ENCODE measurements at regions not wholly inside any gene's neighbourhood (a gene's known extent, or its start where the extent isn't known, plus 50 kb on each side); places are given as distances from the start of the nearest gene placed in this dataset.
"Not testable (repeated sequence)": the region's sequence is repeated elsewhere in the genome, so short reads cannot be mapped to it uniquely, and the experiment has no call there.

- DNase-seq (ENCODE audit: low read depth): no peak
Measured at GRCh38 chr7:10779465-10780399, 193.9 kb upstream of the PHF14 start.

DNA sequence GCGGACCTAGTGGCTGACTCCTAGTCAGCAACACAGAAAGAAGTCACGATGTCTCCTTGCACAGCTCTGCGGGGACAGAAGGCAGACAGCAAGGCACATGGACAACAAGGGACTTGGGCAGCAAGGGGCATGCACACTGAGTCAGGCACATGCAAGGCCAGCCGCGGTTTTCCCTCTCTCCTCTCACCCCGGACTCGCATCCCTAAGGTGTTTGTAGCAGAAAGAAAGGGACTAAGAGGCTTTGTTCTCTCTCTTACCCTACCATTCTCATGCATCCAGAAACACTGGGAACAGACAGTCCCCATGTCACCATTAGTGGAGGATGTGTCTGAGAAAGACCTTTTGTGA is 193.3 kb upstream of the PHF14 start:
- DNase-seq (ENCODE audit: low read depth): no peak

- DNase-seq (ENCODE audit: low read depth): not testable (repeated sequence)
Measured at GRCh38 chr7:10786976-10787375, 186.7 kb upstream of the PHF14 start.

- DNase-seq (ENCODE audit: low read depth): no peak
Measured at GRCh38 chr7:10789170-10789569, 184.5 kb upstream of the PHF14 start.

DNA sequence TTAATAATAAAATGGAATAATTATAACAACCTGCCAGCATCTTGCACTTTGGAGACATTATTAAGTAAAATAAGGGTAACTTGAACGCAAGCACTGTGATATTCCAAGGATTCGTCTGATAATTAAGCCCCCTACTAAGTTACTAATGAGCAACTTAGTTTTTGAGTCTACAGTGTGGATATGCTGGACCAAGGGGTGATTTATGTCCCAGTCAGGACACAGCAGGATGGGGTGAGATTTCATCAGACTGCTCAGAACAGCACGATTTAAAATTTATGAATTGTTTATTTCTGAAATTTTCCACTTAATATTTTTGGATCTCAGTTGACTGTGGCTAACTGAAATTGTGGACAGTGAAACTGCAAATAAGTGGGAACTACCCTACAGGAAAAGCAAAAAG is 182.8 kb upstream of the PHF14 start:
- no peak for DNase-seq (ENCODE audit: low read depth)

DNA sequence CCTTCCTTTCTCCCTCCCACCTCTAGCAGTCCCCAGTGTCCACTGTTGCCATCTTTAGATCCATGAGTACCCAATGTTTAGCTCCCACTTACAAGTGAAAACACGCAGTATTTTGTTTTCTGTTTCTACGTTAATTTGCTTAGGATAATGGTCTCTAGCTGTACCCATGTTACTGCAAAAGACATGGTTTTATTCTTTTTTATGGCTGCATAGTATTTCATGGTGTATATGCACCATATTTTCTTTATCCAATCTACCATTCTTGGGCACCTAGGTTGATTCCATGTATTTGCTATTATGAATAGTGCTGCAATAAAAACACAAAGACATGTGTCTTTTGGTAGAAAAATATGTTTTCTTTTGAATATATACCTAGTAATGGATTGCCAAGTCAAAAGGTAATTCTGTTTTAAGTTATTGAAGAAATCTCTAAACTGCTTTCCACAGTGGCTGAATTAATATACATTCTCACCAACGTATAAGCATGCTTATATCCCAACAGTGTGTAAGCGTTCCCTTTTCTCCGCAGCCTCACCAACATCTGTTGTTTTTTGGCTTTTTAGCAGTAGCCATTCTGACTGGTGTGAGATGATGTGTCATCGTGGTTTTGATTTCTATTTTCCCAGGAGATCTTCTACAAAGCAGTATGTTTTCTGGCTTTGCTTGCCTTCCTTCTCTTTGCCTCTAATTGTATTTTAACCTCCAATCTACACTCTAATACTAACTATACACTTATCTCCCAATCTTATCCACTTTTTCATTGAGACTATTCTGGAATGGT is 179.5 kb upstream of the PHF14 start:
- no peak for DNase-seq (ENCODE audit: low read depth)

GRCh38 chr7:10797157-10797556 is 176.5 kb upstream of the PHF14 start:
- DNase-seq (ENCODE audit: low read depth): no peak

DNA sequence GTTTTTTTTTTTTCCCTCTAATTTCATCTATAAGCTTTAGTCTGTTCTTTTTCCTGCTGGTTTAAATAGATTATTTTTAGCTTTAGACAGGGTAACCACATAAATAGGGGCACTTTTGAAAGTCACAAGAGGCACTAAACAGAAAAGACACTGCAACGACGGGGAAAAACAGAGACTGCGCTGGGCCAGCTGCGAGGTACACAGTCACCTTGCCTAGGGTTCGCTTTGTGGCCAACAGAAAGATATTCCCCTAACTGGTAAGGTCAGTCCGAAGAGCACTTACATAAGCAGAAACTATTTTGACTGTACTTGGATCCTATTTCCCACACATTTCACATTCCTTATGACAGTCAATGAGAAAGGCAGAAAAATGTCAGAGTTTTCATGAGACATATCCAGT is 175.6 kb upstream of the PHF14 start:
- DNase-seq (ENCODE audit: low read depth): no peak

- no peak for DNase-seq (ENCODE audit: low read depth)
Measured at GRCh38 chr7:10799475-10799874, 174.2 kb upstream of the PHF14 start.

DNA sequence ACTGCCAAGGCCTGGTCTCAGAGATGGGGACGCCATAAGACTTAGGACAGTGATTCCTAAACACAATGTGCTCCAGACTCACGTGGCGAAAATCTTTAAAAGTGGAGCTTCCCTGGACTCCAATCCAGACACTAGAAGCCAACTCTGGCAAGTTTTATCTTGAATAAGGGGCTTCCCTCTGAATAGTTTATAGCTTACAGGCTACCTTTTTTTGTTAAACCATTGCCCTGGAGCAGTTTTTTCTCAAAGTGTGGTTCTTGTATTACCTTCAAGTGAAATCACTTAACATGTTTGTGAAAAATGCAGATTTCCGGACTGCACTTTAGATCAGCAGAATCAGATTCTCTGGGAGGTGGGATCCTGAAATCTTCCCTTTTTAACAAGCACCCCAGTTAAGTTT is 171.7 kb upstream of the PHF14 start:
- no peak for DNase-seq (ENCODE audit: low read depth)

DNA sequence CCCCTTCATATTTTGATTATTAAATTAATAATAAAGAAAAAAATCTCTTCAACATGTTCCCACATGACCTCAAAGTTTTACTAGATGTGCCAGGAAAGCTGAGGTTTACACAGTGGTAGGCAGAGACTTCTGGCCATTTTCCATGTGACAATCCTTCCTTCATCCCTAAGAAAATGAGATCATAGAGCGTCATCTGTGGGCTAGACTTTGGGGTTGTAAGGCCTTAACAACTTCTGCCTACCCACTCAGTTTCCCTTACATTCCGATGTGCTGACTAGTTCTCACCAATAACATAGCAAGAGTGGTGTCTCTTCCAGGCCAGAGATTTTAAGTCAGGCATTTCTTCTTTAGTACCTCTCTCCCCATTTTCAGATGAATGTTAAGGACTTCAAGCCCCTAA is 171.1 kb upstream of the PHF14 start:
- DNase-seq (ENCODE audit: low read depth): no peak

- no peak for DNase-seq (ENCODE audit: low read depth)
Measured at GRCh38 chr7:10803720-10804119, 170.0 kb upstream of the PHF14 start.

DNA sequence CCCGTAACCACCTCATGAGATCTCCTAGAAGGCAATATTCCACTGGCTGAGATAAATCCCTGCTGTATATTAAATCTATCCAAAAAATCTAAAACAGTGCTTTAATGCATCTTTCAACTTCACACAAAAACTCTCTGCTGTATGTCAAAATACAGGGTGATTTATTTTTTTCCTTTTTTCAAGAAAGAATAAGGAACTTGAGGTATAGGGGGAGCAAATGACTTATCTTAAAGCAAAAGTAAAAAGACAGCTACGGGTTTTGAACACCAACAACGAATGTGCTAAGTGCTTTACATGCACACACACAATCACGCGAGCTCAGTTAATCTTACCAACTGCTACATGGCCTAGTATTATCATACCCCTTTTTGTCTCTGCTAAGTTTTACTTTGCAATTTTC is 168.9 kb upstream of the PHF14 start:
- no peak for DNase-seq (ENCODE audit: low read depth)

- DNase-seq (ENCODE audit: low read depth): no peak
Measured at GRCh38 chr7:10815546-10815945, 158.1 kb upstream of the PHF14 start.

DNA sequence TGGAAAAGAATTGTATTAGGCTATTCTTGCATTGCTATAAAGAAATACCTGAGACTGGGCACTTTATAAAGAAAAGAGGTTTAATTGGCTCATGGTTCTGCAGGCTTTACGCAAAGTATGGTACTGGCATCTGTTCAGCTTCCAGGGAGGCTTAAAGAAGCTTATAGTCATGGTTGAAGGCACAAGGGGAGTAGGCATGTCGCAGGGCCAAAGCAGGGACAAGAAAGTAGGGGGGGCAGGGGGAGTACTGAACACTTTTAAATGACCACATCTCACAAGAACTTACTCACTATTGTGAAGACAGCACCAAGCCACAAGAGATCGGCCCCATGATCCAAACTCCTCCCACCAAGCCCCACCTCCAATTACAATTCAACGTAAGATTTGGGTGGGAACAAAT is 152.5 kb upstream of the PHF14 start:
- no peak for DNase-seq (ENCODE audit: low read depth)

- DNase-seq (ENCODE audit: low read depth): no peak
Measured at GRCh38 chr7:10824154-10824553, 149.5 kb upstream of the PHF14 start.

- no peak for DNase-seq (ENCODE audit: low read depth)
Measured at GRCh38 chr7:10838228-10838627, 135.4 kb upstream of the PHF14 start.

DNA sequence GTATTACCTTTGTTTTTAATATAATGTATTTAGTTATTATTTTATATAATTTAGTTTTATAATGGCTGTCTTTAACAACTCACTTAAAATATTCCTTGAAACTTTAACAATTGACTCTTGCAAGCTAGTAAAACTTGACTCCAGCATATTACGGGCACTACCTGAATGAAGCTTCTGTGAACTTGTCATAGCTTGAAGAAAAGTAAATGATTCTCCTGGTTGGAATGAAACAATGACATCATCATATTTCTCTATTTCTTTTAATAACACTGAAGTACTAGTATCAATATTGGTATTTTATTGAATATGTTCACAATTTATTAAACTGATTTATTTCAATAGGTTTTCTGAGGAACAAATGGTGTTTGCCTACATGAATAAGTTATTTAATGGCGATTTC is 128.4 kb upstream of the PHF14 start:
- DNase-seq (ENCODE audit: low read depth): no peak

DNA sequence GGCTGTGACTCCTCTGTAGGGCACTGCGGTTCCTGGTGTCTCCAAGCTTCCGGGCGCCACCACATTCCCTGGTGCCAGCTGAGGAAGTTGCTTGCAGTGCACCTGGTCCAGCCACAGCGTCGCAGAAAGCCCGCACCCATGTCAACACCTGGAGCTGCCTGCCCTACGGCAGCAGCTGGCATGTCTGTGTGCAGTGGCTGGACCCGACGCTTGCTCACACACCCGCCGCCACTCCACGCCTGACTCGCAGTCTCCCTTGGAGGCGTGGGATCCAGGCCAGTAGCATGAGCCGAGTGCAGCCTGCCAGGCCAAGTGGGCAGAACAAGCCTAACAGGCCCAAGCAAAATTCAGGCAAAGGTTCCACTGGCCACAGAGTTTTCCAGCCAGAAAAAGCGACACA is 118.1 kb upstream of the PHF14 start:
- DNase-seq (ENCODE audit: low read depth): no peak

DNA sequence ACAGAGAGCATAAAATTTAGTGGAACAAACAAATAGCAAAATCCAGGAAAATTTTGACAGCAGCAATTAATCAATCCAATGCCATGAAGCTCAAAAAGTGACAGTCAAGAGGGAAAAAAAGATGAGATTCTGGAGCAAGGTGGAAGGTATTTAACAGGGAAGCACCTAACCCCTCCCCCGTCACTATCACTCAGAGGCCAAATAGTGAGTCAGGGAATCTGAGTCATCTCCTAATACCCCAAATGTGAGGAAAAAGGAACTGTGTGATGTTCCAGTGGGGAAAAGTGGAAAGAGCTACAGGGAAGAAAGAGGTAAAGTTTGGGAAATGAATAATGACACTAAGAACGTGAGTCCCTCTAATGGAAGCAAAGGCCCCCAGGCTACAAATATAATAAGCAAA is 113.2 kb upstream of the PHF14 start:
- DNase-seq (ENCODE audit: low read depth): no peak

DNA sequence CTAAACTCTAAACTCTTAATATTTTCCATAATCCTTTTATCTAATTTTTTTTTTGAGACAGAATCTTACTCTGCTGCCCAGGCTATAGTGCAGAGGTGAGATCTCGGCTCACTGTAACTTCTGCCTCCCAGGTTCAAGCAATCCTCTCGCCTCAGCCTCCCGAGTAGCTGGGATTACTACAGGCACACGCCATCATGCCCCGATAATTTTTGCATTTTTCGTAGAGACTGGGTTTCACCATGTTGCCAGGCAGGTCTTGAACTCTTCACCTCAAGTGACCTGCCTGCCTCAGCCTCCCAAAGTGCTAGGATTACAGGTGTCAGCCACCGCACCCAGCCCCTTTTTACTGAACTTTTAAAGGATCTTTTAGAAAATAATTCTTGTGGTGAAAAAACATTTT is 110.2 kb upstream of the PHF14 start:
- no peak for DNase-seq (ENCODE audit: low read depth)

DNA sequence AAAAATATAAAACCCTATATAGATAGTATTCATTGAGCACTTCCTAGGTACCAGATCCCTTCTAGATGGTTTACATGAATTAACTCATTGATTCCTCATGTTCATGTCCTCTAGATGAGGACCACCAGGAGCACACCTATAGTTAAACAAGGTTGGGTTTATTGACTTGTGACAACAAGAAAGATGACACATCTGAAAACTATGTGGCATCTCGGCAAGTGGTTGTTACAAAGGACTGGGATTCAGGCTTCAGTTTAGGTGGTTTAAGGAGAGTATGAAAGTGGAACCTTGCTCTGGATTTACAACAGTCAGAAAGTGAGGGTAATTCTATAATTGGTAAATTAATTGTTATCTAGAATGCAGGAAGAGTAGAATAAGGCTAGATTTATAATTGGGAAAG is 99.0 kb upstream of the PHF14 start:
- DNase-seq (ENCODE audit: low read depth): no peak

GRCh38 chr7:10875080-10875479 is 98.6 kb upstream of the PHF14 start:
- DNase-seq (ENCODE audit: low read depth): no peak

GRCh38 chr7:10888861-10889260 is 84.8 kb upstream of the PHF14 start:
- DNase-seq (ENCODE audit: low read depth): no peak
